Lower leg skin (tissue), 3 donors: ENCODE measurements at regions not wholly inside any gene's neighbourhood (a gene's known extent, or its start where the extent isn't known, plus 50 kb on each side); places are given as distances from the start of the nearest gene placed in this dataset.

ENCODE experiments used
- CTCF ChIP-seq, 3 donors: fragments of 450-650 bp; IDR thresholded peaks; one replicate each; pipeline ENCODE4 v1.5.1; 2016; ENCODE audit warnings: antibody characterized with exemption in 3 of 3, mild to moderate bottlenecking in 3 of 3, moderate library complexity in 2 of 3
- POLR2A ChIP-seq, 2 donors: fragments of 450-650 bp; IDR thresholded peaks; one replicate each; pipeline ENCODE4 v1.6.1; 2016 to 2017; ENCODE audit warnings: antibody characterized with exemption in 2 of 2, mild to moderate bottlenecking in 1 of 2, moderate library complexity in 1 of 2

GRCh38 chr4:65839164-65839931, 169.1 kb upstream of the EPHA5 start:
- no peak for TF ChIP-seq CTCF (IDR thresholded peaks at IDR 0.05)
- no peak for TF ChIP-seq POLR2A (IDR thresholded peaks at IDR 0.05)
